ENCODE measurements at regions not wholly inside any gene's neighbourhood (a gene's known extent, or its start where the extent isn't known, plus 50 kb on each side); places are given as distances from the start of the nearest gene placed in this dataset.

GRCh38 chr16:9275377-9275776 is 183.9 kb downstream of the HAPSTR1 start:
- no peak overlapping the region for H3K4me2 ChIP-seq (ENCODE audit: low read length)
- H3K27me3 ChIP-seq (ENCODE audit: control insufficient read depth, low read length): no peaks in the 10 kb centered on the region
- no peaks in the 10 kb centered on the region for H3F3A ChIP-seq (ENCODE audit: control insufficient read depth, insufficient read depth)
- no peaks in the 10 kb centered on the region for H3K9me3 ChIP-seq (ENCODE audit: control insufficient read depth, insufficient read depth, low read length)
- TF ChIP-seq CTCF (IDR thresholded peaks at IDR 0.05; ENCODE audit: low read depth, low read length, poor library complexity, severe bottlenecking) (no peak), EZH2phosphoT487 (IDR thresholded peaks at IDR 0.05; ENCODE audit: borderline replicate concordance, low read length) (no peak)
- H3K4me1 ChIP-seq (ENCODE audit: control insufficient read depth, low read length): no peaks in the 10 kb centered on the region
- H4K20me1 ChIP-seq (ENCODE audit: control insufficient read depth, insufficient read depth, low read depth, low read length): no peaks in the 10 kb centered on the region
- H3K36me3 ChIP-seq (ENCODE audit: control insufficient read depth, low read length): no peaks in the 10 kb centered on the region
- no peak overlapping the region for H3K27ac ChIP-seq (ENCODE audit: low read depth, low read length)
- H3K4me3 ChIP-seq (ENCODE audit: low read length): no peak overlapping the region
- no peaks in the 10 kb centered on the region for H3K79me2 ChIP-seq (ENCODE audit: control insufficient read depth, low read length)
- H3K9me2 ChIP-seq (replicated peaks; ENCODE audit: control insufficient read depth, low read length): no peaks in the 10 kb centered on the region

- H3K9me3 ChIP-seq (ENCODE audit: control insufficient read depth, insufficient read depth, low read length): no peaks in the 10 kb centered on the region
- no peak overlapping the region for H3K4me2 ChIP-seq (ENCODE audit: low read length)
- no peak overlapping the region for H3K4me3 ChIP-seq (ENCODE audit: low read length)
- no peaks in the 10 kb centered on the region for H3K9me2 ChIP-seq (replicated peaks; ENCODE audit: control insufficient read depth, low read length)
- TF ChIP-seq CTCF (IDR thresholded peaks at IDR 0.05; ENCODE audit: low read depth, low read length, poor library complexity, severe bottlenecking) (no peak), EZH2phosphoT487 (IDR thresholded peaks at IDR 0.05; ENCODE audit: borderline replicate concordance, low read length) (no peak)
- H4K20me1 ChIP-seq (ENCODE audit: control insufficient read depth, insufficient read depth, low read depth, low read length): no peaks in the 10 kb centered on the region
- H3K4me1 ChIP-seq (ENCODE audit: control insufficient read depth, low read length): no peaks in the 10 kb centered on the region
- H3F3A ChIP-seq (ENCODE audit: control insufficient read depth, insufficient read depth): no peaks in the 10 kb centered on the region
- H3K27me3 ChIP-seq (ENCODE audit: control insufficient read depth, low read length): no peaks in the 10 kb centered on the region
- H3K79me2 ChIP-seq (ENCODE audit: control insufficient read depth, low read length): no peaks in the 10 kb centered on the region
- H3K36me3 ChIP-seq (ENCODE audit: control insufficient read depth, low read length): no peaks in the 10 kb centered on the region
- H3K27ac ChIP-seq (ENCODE audit: low read depth, low read length): no peak overlapping the region
These were observed 184.4 kb downstream of the HAPSTR1 start for GRCh38 chr16:9275816-9276354.

- Histone ChIP-seq H3K36me3 (ENCODE audit: control insufficient read depth, low read length) (no peaks in the 10 kb centered on the region), H3K9me3 (ENCODE audit: control insufficient read depth, insufficient read depth, low read length) (no peaks in the 10 kb centered on the region), H3K4me1 (ENCODE audit: control insufficient read depth, low read length) (no peaks in the 10 kb centered on the region), H3K79me2 (ENCODE audit: control insufficient read depth, low read length) (no peaks in the 10 kb centered on the region), H3K4me3 (ENCODE audit: low read length) (no peak overlapping the region), H3K27me3 (ENCODE audit: control insufficient read depth, low read length) (no peaks in the 10 kb centered on the region), H3K9me2 (replicated peaks; ENCODE audit: control insufficient read depth, low read length) (no peaks in the 10 kb centered on the region), H3K27ac (ENCODE audit: low read depth, low read length) (no peak overlapping the region), H3K4me2 (ENCODE audit: low read length) (no peak overlapping the region), H4K20me1 (ENCODE audit: control insufficient read depth, insufficient read depth, low read depth, low read length) (no peaks in the 10 kb centered on the region), H3F3A (ENCODE audit: control insufficient read depth, insufficient read depth) (no peaks in the 10 kb centered on the region)
- TF ChIP-seq CTCF (IDR thresholded peaks at IDR 0.05; ENCODE audit: low read depth, low read length, poor library complexity, severe bottlenecking) (no peak), EZH2phosphoT487 (IDR thresholded peaks at IDR 0.05; ENCODE audit: borderline replicate concordance, low read length) (no peak)
These were observed 188.0 kb downstream of the HAPSTR1 start for GRCh38 chr16:9279291-9280068.

All from DOHH2 (cell line).